NOMO-1 (cell line): ENCODE measurements at regions not wholly inside any gene's neighbourhood (a gene's known extent, or its start where the extent isn't known, plus 50 kb on each side); places are given as distances from the start of the nearest gene placed in this dataset.

Experiments used
- DNase-seq, 2 experiments: peaks; one replicate each; lab custom pipeline; 2025; ENCODE audit not compliant: unreplicated experiment in 2 of 2; lab: John Stamatoyannopoulos, UW

- no peak for DNase-seq
These were observed 130.4 kb downstream of the MBL2 start for GRCh38 chr10:52642208-52642607.

GRCh38 chr10:52644373-52645186 is 128.0 kb downstream of the MBL2 start:
- DNase-seq, result peak; percentile 28 to 48

- DNase-seq, result no peak
These were observed 127.3 kb downstream of the MBL2 start for GRCh38 chr10:52645187-52645758.

GRCh38 chr10:52649511-52649910 is 123.1 kb downstream of the MBL2 start:
- DNase-seq, result no peak

- DNase-seq, result peak in 1 of 2 experiments; percentile 56
These were observed 121.7 kb downstream of the MBL2 start for GRCh38 chr10:52650873-52651272.

- no peak for DNase-seq
These were observed 121.3 kb downstream of the MBL2 start for GRCh38 chr10:52651293-52651692.

GRCh38 chr10:52652431-52653262 is 119.9 kb downstream of the MBL2 start:
- peak; percentile 44 to 72 for DNase-seq

GRCh38 chr10:52653263-52653909 is 119.2 kb downstream of the MBL2 start:
- no peak for DNase-seq

- no peak for DNase-seq
These were observed 118.4 kb downstream of the MBL2 start for GRCh38 chr10:52654201-52654600.

GRCh38 chr10:52658112-52658511 is 114.5 kb downstream of the MBL2 start:
- DNase-seq, result no peak

- DNase-seq, result no peak
These were observed 113.5 kb downstream of the MBL2 start for GRCh38 chr10:52659085-52659484.

GRCh38 chr10:52662256-52662655 is 110.3 kb downstream of the MBL2 start:
- no peak for DNase-seq

GRCh38 chr10:52663161-52663560 is 109.4 kb downstream of the MBL2 start:
- no peak for DNase-seq

- DNase-seq, result no peak
These were observed 108.0 kb downstream of the MBL2 start for GRCh38 chr10:52664629-52665028.

GRCh38 chr10:52665821-52666220 is 106.8 kb downstream of the MBL2 start:
- DNase-seq, result no peak

GRCh38 chr10:52666931-52667330 is 105.7 kb downstream of the MBL2 start:
- no peak for DNase-seq

- DNase-seq, result no peak
These were observed 104.6 kb downstream of the MBL2 start for GRCh38 chr10:52668024-52668423.

GRCh38 chr10:52672880-52673279 is 99.7 kb downstream of the MBL2 start:
- DNase-seq, result no peak

- DNase-seq, result no peak
These were observed 99.1 kb downstream of the MBL2 start for GRCh38 chr10:52673468-52673867.

- no peak for DNase-seq
These were observed 98.1 kb downstream of the MBL2 start for GRCh38 chr10:52674474-52674873.

- DNase-seq, result no peak
These were observed 95.5 kb downstream of the MBL2 start for GRCh38 chr10:52677086-52677485.
